Pancreas (tissue), 10 donors: ENCODE measurements at regions not wholly inside any gene's neighbourhood (a gene's known extent, or its start where the extent isn't known, plus 50 kb on each side); places are given as distances from the start of the nearest gene placed in this dataset.
"Not testable (repeated sequence)": the region's sequence is repeated elsewhere in the genome, so short reads cannot be mapped to it uniquely, and the experiment has no call there.

Experiments used
- ATAC-seq, 4 donors: fragments of 200-7000 bp; cut with Tn5 transposase; one replicate each; pipeline versions ENCODE4 v1.8.0 to v1.9.1; 2020; ENCODE audit warnings: mild to moderate bottlenecking in 4 of 4, moderate library complexity in 4 of 4
- DNase-seq, 6 donors: peaks; one replicate each; pipeline ENCODE4 v3.0.0-alpha.2; 2020
- FAIRE-seq: peaks from 2 replicates; lab custom pipeline; 2012; peaks lifted over from hg19 to GRCh38; lab: Jason Lieb, UNC
- H3K27ac ChIP-seq, 4 donors: fragments of 200-600 bp; sonication (generic); 1 replicate in 3 of 4; 2 replicates in 1 of 4; pipeline versions ENCODE4 v1.5.0 to v1.8.0; 2020
- H3K27me3 ChIP-seq, 4 donors: fragments of 200-600 bp; one replicate each; pipeline ENCODE4 v1.8.0; 2021
- H3K36me3 ChIP-seq, 3 donors: fragments of 200-600 bp; sonication (generic) in 1 of 3; one replicate each; pipeline versions ENCODE4 v1.5.0 to v1.8.0; 2020 to 2021
- H3K4me1 ChIP-seq, 3 donors: fragments of 200-600 bp; one replicate each; pipeline ENCODE4 v1.8.0; 2021
- H3K4me3 ChIP-seq, 4 donors: fragments of 200-600 bp; sonication (generic) in 2 of 4; one replicate each; pipeline versions ENCODE4 v1.5.0 to v1.8.0; 2020 to 2021
- H3K9me3 ChIP-seq, 4 donors: fragments of 200-600 bp; one replicate each; pipeline ENCODE4 v1.8.0; 2021
- WGBS, 2 donors: extraction: QIAGEN DNeasy Blood & Tissue Kit; methylation state at CpG; one replicate each; pipeline ENCODE4 v1.1.7; 2013; 5-methylcytosine and 5-hydroxymethylcytosine counted together
- intact Hi-C, 3 donors: fragments of 100-400 bp; cut with DNase I; formaldehyde crosslinking; loops; one replicate each; pipeline versions ENCODE4 v1.11.1 to v1.14.2; 2022
- TF ChIP-seq, protein P1 (sequence below), 4 donors: fragments of 200-600 bp; sonication (generic) in 3 of 4; IDR thresholded peaks; one replicate each; pipeline versions ENCODE4 v1.5.0 to v1.8.0; 2021; ENCODE audit warnings: antibody characterized with exemption in 4 of 4
- donor health status: healthy with polysubstance abuse.
- donor health status: DM: no; HTN: no; CAD: no; lungs with moderate emphysema.
- donor health status: DM: no; HTN: no; CAD: no.
- donor health status: control.
- donor health status: control.
- donor health status: Bipolar disorder and iron deficiency.
- donor health status: DM: yes; HTN: yes; CAD: no.
- donor health status: DM: no; HTN: no; CAD: no.
- donor health status: DM: no; HTN: no; CAD: no.
- donor health status: DM: yes; HTN: yes; CAD: no.

DNA sequence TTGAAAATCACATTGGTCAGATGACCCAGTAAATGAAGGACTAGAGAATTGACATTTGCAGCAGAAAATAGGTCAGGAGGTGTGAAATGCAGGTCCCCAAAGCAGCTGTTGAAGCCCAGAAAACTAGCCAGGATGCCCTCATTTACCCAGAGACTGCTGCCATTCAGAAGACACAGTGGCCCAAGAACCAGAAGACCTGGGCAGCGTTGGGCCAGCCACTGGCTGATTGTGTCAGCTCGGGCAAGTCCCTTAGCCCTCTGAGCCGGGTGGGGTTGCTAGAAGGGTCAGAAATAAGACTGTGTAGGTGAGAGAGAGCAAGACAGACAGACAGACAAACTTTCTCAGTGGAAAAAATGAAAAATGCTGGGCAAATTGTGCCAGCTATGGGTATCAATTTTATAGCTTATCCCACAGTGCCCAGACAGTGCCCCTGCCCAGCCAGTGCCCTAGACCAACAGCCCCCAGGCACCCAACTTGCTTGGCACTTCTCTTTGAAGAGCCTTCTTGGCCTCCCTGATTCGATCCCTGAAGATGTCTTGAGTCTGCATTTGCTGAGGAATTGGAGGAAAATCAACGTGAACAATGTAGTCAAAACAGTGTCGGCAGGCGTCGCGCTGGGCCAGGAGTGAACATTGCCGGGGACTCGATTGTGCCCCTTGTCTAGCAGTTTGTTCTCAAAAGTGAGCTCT, 198.3 kb downstream of the MN1 start:
- TF ChIP-seq, protein P1, sequence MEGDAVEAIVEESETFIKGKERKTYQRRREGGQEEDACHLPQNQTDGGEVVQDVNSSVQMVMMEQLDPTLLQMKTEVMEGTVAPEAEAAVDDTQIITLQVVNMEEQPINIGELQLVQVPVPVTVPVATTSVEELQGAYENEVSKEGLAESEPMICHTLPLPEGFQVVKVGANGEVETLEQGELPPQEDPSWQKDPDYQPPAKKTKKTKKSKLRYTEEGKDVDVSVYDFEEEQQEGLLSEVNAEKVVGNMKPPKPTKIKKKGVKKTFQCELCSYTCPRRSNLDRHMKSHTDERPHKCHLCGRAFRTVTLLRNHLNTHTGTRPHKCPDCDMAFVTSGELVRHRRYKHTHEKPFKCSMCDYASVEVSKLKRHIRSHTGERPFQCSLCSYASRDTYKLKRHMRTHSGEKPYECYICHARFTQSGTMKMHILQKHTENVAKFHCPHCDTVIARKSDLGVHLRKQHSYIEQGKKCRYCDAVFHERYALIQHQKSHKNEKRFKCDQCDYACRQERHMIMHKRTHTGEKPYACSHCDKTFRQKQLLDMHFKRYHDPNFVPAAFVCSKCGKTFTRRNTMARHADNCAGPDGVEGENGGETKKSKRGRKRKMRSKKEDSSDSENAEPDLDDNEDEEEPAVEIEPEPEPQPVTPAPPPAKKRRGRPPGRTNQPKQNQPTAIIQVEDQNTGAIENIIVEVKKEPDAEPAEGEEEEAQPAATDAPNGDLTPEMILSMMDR (IDR thresholded peaks at IDR 0.05), result no peak
- Histone ChIP-seq H3K4me1 (no peaks in the 10 kb centered on the region), H3K9me3 (no peaks in the 10 kb centered on the region), H3K36me3 (no peaks in the 10 kb centered on the region), H3K27me3 (no peaks in the 10 kb centered on the region), H3K4me3 (no peak overlapping the region), H3K27ac (no peak overlapping the region)
- intact Hi-C loops, result no loop called here
- FAIRE-seq, result no peak
- 89 to 90% methylated on average over 11 of the region's 11 CpGs for WGBS, 2 donors
- peak in 1 of 6 donors; percentile 45 for DNase-seq
- ATAC-seq, result no peak

DNA sequence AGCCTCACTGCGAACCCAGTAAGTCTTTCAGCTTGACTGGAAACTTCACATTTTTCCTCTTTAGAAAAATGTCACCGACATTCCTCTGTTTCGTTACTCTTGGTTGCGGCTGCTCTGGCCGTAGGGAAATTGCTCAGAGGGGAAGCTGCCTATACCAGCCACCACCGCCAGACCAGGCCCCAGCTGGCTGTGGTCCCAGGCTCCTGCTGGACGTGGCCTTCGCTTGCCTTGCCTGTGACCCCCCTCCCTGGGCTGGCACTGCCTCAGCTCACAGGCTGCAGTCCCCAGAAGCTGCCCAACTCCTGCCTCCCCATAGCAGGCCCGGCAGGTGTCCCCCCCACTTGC, 197.8 kb downstream of the MN1 start:
- Histone ChIP-seq H3K4me3 (no peak overlapping the region), H3K27me3 (no peaks in the 10 kb centered on the region), H3K36me3 (no peaks in the 10 kb centered on the region), H3K9me3 (no peaks in the 10 kb centered on the region), H3K4me1 (no peaks in the 10 kb centered on the region), H3K27ac (no peak overlapping the region)
- intact Hi-C loops, result no loop called here
- FAIRE-seq (no peak), DNase-seq (peak in 3 of 6 donors; percentile 35 to 64 (median 45)), ATAC-seq (peak in 3 of 4 donors; percentile 62 to 71 (median 63))
- WGBS, 2 donors, result 49 to 60% methylated on average over 9 of the region's 9 CpGs
- TF ChIP-seq, protein P1 (IDR thresholded peaks at IDR 0.05), result no peak

DNA sequence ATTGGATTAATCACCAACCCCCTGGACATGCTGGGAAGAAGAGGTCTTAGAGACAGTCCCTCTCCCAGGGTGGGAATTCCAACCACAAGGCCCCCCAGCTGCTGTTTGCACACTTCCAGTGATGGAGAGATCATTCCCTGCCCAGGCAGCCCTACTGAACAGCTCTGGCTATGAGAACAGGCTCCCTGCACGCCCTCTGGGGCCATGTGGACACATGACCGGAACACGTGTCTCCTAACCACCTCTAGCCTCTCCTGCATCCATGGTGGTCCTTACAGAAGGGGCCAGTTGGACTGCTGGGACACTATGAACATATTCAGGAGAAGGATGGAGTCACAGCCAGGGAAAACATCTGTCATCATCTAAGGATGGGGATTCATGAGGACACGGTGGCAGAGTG, 196.2 kb downstream of the MN1 start:
- H3K4me1 ChIP-seq, result no peaks in the 10 kb centered on the region
- TF ChIP-seq, protein P1 (IDR thresholded peaks at IDR 0.05), result no peak
- H3K4me3 ChIP-seq, result no peak overlapping the region
- intact Hi-C loops, result no loop called here
- ATAC-seq, result no peak
- no peaks in the 10 kb centered on the region for H3K36me3 ChIP-seq
- no peak for FAIRE-seq
- H3K9me3 ChIP-seq, result no peaks in the 10 kb centered on the region
- H3K27me3 ChIP-seq, result no peaks in the 10 kb centered on the region
- no peak overlapping the region for H3K27ac ChIP-seq
- peak in 1 of 6 donors; percentile 34 for DNase-seq
- WGBS, 2 donors, result 87 to 94% methylated on average over 4 of the region's 4 CpGs

DNA sequence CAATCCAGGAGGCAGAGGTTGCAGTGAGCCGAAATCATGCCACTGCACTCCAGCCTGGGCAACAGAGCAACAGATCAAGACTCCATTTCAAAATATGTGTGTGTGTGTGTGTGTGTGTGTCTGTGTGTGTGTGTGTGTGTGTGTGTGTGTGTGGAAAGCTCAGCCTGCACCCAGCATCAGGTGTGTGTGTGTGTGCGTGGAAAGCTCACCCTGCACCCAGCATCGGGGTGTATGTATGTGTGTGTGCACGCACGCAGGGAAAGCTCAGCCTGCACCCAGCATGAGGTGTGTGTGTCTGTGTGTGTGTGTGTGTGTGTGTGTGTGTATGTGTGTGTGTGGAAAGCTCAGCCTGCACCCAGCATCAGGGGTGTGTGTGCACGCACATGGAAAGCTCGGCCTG, 193.8 kb downstream of the MN1 start:
- H3K27me3 ChIP-seq, H3K4me3 ChIP-seq, H3K4me1 ChIP-seq, intact Hi-C loops, H3K9me3 ChIP-seq, FAIRE-seq, ATAC-seq, DNase-seq, H3K36me3 ChIP-seq, H3K27ac ChIP-seq: not testable (repeated sequence)
- WGBS, 2 donors, result 86 to 93% methylated on average over 7 of the region's 7 CpGs

DNA sequence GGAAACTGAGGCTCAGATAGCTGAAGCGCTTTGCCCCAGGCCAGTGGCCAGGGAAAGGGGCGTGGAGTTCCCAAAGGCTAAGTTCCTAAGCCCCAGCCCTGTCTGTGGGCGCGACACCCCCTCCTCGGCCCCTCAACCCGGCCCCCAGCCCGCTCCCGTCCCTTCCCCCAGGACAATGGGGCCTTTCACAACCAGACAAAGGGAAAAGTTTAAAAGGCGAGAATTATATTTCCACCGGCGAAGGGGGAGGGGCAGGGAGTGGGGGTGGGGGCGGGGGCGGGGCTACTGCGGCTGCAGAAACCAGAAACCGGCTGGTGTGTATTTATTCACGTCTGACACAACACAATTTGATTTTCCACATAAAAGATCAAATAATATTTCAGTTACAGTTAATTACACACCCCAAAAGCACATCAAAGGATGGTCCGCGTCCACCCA, 192.1 kb downstream of the MN1 start:
- intact Hi-C loops, result no loop called here
- Histone ChIP-seq H3K27ac (no peak overlapping the region), H3K36me3 (no peaks in the 10 kb centered on the region), H3K4me1 (no peaks in the 10 kb centered on the region), H3K27me3 (no peaks in the 10 kb centered on the region), H3K9me3 (no peaks in the 10 kb centered on the region), H3K4me3 (no peak overlapping the region)
- FAIRE-seq (no peak), ATAC-seq (no peak), DNase-seq (peak in 1 of 6 donors; percentile 10)
- WGBS, 2 donors, result 27 to 31% methylated on average over 17 to 18 of the region's 18 CpGs
- TF ChIP-seq, protein P1 (IDR thresholded peaks at IDR 0.05), result no peak

DNA sequence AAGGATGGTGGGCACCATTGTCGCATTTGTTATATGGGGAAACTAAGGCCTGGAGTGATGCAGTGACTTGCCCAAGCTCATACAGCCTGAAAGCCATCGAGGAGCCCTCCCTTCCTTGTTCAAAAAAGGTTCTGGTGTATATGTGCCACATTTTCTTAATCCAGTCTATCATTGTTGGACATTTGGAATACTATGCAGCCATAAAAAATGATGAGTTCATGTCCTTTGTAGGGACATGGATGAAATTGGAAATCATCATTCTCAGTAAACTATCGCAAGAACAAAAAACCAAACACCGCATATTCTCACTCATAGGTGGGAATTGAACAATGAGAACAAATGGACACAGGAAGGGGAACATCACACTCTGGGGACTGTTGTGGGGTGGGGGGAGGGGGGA, 191.4 kb downstream of the MN1 start:
- H3K4me3 ChIP-seq, ATAC-seq, intact Hi-C loops, H3K27ac ChIP-seq, H3K36me3 ChIP-seq, DNase-seq, H3K9me3 ChIP-seq, FAIRE-seq, H3K27me3 ChIP-seq, H3K4me1 ChIP-seq: not testable (repeated sequence)
- WGBS, 2 donors, result 83 to 98% methylated on average over 2 to 4 of the region's 4 CpGs
